ENCODE measurements at regions not wholly inside any gene's neighbourhood (a gene's known extent, or its start where the extent isn't known, plus 50 kb on each side); places are given as distances from the start of the nearest gene placed in this dataset.

- H3K27ac Mint-ChIP-seq = no peak overlapping the region
- H3K27me3 Mint-ChIP-seq (ENCODE audit: low read depth) = no peaks in the 10 kb centered on the region
- H3K9me3 Mint-ChIP-seq = no peaks in the 10 kb centered on the region
- H3K36me3 Mint-ChIP-seq (ENCODE audit: low read depth) = no peaks in the 10 kb centered on the region
- H3K4me3 Mint-ChIP-seq = no peak overlapping the region
- no peaks in the 10 kb centered on the region for H3K4me1 Mint-ChIP-seq (ENCODE audit: low read depth)
Observed at GRCh38 chr4:20480165-20480947, 219.9 kb upstream of the PACRGL start.

DNA sequence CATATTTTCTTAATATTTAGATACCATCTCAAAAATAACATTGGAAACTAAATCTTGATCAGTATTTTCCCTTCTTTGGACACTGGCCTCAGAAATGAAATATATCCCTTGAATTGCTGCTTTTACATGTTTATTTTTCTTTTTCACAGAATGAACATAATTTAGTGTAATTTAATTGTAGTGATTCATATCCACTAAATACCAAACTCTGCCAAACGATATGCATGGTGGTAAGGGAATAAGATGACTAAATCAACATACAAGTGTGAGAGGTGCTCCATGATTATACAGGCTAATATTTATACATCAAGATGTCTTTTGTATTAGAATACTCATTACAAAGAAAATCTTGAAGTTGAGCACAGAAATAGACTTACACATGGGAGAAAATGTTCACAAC, 216.8 kb upstream of the PACRGL start:
- Mint-ChIP-seq H3K4me1 (ENCODE audit: low read depth) (no peaks in the 10 kb centered on the region), H3K36me3 (ENCODE audit: low read depth) (no peaks in the 10 kb centered on the region), H3K4me3 (no peak overlapping the region), H3K27ac (no peak overlapping the region), H3K9me3 (no peaks in the 10 kb centered on the region), H3K27me3 (ENCODE audit: low read depth) (no peaks in the 10 kb centered on the region)

DNA sequence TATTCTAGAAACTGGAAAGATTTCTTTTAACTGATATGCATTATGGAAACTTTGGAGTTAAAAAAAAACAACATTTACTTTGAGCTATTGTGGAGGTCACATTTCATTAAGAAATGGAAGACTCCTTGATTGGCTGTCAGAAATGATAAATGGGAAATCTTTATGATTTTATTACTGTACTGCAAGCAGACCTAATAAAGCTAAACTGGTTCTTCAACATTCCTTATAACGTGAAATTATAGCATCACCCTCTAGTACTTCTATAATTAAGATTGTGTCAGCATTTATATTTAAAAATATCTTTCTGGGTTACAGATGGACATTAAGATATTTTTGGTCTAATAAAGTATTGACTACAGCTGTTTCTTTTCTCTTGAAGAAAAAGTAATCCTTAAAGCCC, 213.8 kb upstream of the PACRGL start:
- Mint-ChIP-seq H3K4me3 (no peak overlapping the region), H3K36me3 (ENCODE audit: low read depth) (no peaks in the 10 kb centered on the region), H3K27ac (no peak overlapping the region), H3K9me3 (no peaks in the 10 kb centered on the region), H3K27me3 (ENCODE audit: low read depth) (no peaks in the 10 kb centered on the region), H3K4me1 (ENCODE audit: low read depth) (no peaks in the 10 kb centered on the region)

DNA sequence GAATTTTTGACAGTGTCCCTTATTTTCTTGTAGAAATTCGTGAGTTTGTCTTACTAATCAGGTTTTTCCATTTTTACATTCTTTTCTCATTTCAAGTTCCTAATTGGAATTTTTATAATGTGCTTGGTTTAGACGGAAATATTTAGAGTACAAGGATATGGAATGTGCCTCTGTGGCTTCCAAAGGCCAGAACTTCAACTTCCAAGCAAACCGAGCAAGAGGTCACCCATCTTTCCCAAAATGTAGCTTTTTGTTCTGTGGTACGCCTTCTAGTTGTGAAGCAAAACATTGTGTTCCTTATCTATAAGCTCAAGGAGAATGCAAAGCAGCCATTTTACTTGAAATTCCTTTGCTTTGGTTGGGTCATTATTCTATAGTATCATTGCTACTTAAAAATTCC, 212.8 kb upstream of the PACRGL start:
- H3K36me3 Mint-ChIP-seq (ENCODE audit: low read depth) = no peaks in the 10 kb centered on the region
- H3K9me3 Mint-ChIP-seq = no peaks in the 10 kb centered on the region
- no peaks in the 10 kb centered on the region for H3K27me3 Mint-ChIP-seq (ENCODE audit: low read depth)
- no peak overlapping the region for H3K27ac Mint-ChIP-seq
- H3K4me3 Mint-ChIP-seq = no peak overlapping the region
- no peaks in the 10 kb centered on the region for H3K4me1 Mint-ChIP-seq (ENCODE audit: low read depth)

- no peaks in the 10 kb centered on the region for H3K36me3 Mint-ChIP-seq (ENCODE audit: low read depth)
- H3K4me3 Mint-ChIP-seq = no peak overlapping the region
- H3K27me3 Mint-ChIP-seq (ENCODE audit: low read depth) = no peaks in the 10 kb centered on the region
- H3K9me3 Mint-ChIP-seq = no peaks in the 10 kb centered on the region
- no peaks in the 10 kb centered on the region for H3K4me1 Mint-ChIP-seq (ENCODE audit: low read depth)
- no peak overlapping the region for H3K27ac Mint-ChIP-seq
Observed at GRCh38 chr4:20487852-20488251, 212.4 kb upstream of the PACRGL start.

- Mint-ChIP-seq H3K27me3 (ENCODE audit: low read depth) (no peaks in the 10 kb centered on the region), H3K4me3 (no peak overlapping the region), H3K36me3 (ENCODE audit: low read depth) (no peaks in the 10 kb centered on the region), H3K4me1 (ENCODE audit: low read depth) (no peaks in the 10 kb centered on the region), H3K27ac (no peak overlapping the region), H3K9me3 (no peaks in the 10 kb centered on the region)
Observed at GRCh38 chr4:20490734-20491133, 209.5 kb upstream of the PACRGL start.

- H3K36me3 Mint-ChIP-seq (ENCODE audit: low read depth) = no peaks in the 10 kb centered on the region
- H3K4me1 Mint-ChIP-seq (ENCODE audit: low read depth) = no peaks in the 10 kb centered on the region
- H3K27me3 Mint-ChIP-seq (ENCODE audit: low read depth) = no peaks in the 10 kb centered on the region
- no peak overlapping the region for H3K4me3 Mint-ChIP-seq
- no peaks in the 10 kb centered on the region for H3K9me3 Mint-ChIP-seq
- no peak overlapping the region for H3K27ac Mint-ChIP-seq
Observed at GRCh38 chr4:20493761-20494353, 206.4 kb upstream of the PACRGL start.

- no peak overlapping the region for H3K4me3 Mint-ChIP-seq
- no peaks in the 10 kb centered on the region for H3K9me3 Mint-ChIP-seq
- no peaks in the 10 kb centered on the region for H3K4me1 Mint-ChIP-seq (ENCODE audit: low read depth)
Observed at GRCh38 chr4:20496068-20496467, 204.2 kb upstream of the PACRGL start.

DNA sequence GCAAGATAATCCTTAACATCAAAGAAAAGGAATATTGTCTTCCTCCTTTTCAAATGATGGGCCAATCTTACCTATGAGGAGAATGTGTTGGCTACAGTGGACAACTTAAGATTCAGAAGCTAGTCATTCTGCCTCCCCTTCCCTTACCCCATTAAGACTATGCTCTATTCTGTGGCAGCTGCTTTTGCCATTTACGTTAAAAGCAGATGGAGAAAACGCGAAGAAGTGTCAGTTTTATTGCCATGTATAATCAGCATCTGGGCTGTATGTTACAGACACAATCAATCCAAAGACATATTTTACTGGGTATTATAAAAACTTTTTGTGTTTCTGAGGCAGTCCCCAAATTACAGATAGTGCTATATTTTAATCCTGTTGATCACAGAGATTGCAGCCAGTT, 196.1 kb upstream of the PACRGL start:
- H3K36me3 Mint-ChIP-seq (ENCODE audit: low read depth) = no peaks in the 10 kb centered on the region
- H3K9me3 Mint-ChIP-seq = no peaks in the 10 kb centered on the region
- no peaks in the 10 kb centered on the region for H3K27me3 Mint-ChIP-seq (ENCODE audit: low read depth)
- H3K4me3 Mint-ChIP-seq = no peak overlapping the region
- H3K27ac Mint-ChIP-seq = no peak overlapping the region
- H3K4me1 Mint-ChIP-seq (ENCODE audit: low read depth) = no peaks in the 10 kb centered on the region

More at GRCh38 chr4:20496068-20496467, 204.2 kb upstream of the PACRGL start:
- no peaks in the 10 kb centered on the region for H3K27me3 Mint-ChIP-seq (ENCODE audit: low read depth)
- no peak overlapping the region for H3K27ac Mint-ChIP-seq
- no peaks in the 10 kb centered on the region for H3K36me3 Mint-ChIP-seq (ENCODE audit: low read depth)

GRCh38 chr4:20505927-20506326, 194.3 kb upstream of the PACRGL start:
- no peaks in the 10 kb centered on the region for H3K4me1 Mint-ChIP-seq (ENCODE audit: low read depth)
- H3K27ac Mint-ChIP-seq = no peak overlapping the region
- no peaks in the 10 kb centered on the region for H3K27me3 Mint-ChIP-seq (ENCODE audit: low read depth)
- H3K4me3 Mint-ChIP-seq = no peak overlapping the region
- H3K36me3 Mint-ChIP-seq (ENCODE audit: low read depth) = no peaks in the 10 kb centered on the region
- H3K9me3 Mint-ChIP-seq = no peaks in the 10 kb centered on the region

DNA sequence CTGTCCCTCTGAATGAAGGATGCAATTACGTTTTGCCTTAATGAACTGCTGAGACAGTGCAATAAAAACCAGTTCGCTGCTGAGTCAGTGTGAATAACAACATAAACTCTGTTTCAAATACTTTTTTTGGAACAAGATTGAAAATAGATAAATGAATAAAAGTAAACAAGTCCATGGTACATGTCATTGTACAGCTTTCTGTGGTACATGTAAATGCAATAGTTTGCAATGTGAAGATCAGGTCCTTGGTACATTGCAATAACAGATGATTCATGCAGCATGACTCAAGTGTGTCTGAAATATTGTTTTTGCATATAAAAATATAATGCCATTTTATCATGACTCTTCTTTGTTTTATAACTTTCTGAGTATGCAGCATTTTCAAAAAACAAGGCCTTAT, 193.4 kb upstream of the PACRGL start:
- H3K27me3 Mint-ChIP-seq (ENCODE audit: low read depth) = no peaks in the 10 kb centered on the region
- H3K36me3 Mint-ChIP-seq (ENCODE audit: low read depth) = no peaks in the 10 kb centered on the region
- H3K4me3 Mint-ChIP-seq = no peak overlapping the region
- no peak overlapping the region for H3K27ac Mint-ChIP-seq
- H3K4me1 Mint-ChIP-seq (ENCODE audit: low read depth) = no peaks in the 10 kb centered on the region
- no peaks in the 10 kb centered on the region for H3K9me3 Mint-ChIP-seq

GRCh38 chr4:20509315-20509714, 190.9 kb upstream of the PACRGL start:
- H3K27ac Mint-ChIP-seq = no peak overlapping the region
- no peaks in the 10 kb centered on the region for H3K9me3 Mint-ChIP-seq
- no peaks in the 10 kb centered on the region for H3K27me3 Mint-ChIP-seq (ENCODE audit: low read depth)
- H3K4me3 Mint-ChIP-seq = no peak overlapping the region
- no peaks in the 10 kb centered on the region for H3K4me1 Mint-ChIP-seq (ENCODE audit: low read depth)
- no peaks in the 10 kb centered on the region for H3K36me3 Mint-ChIP-seq (ENCODE audit: low read depth)

GRCh38 chr4:20512033-20512792, 188.0 kb upstream of the PACRGL start:
- H3K27ac Mint-ChIP-seq = no peak overlapping the region

GRCh38 chr4:20512985-20513384, 187.3 kb upstream of the PACRGL start:
- H3K4me1 Mint-ChIP-seq (ENCODE audit: low read depth) = no peaks in the 10 kb centered on the region
- H3K36me3 Mint-ChIP-seq (ENCODE audit: low read depth) = no peaks in the 10 kb centered on the region
- no peak overlapping the region for H3K4me3 Mint-ChIP-seq
- no peaks in the 10 kb centered on the region for H3K9me3 Mint-ChIP-seq
- H3K27me3 Mint-ChIP-seq (ENCODE audit: low read depth) = no peaks in the 10 kb centered on the region
- H3K27ac Mint-ChIP-seq = no peak overlapping the region

More at GRCh38 chr4:20512033-20512792, 188.0 kb upstream of the PACRGL start:
- Mint-ChIP-seq H3K4me3 (no peak overlapping the region), H3K36me3 (ENCODE audit: low read depth) (no peaks in the 10 kb centered on the region), H3K27me3 (ENCODE audit: low read depth) (no peaks in the 10 kb centered on the region), H3K9me3 (no peaks in the 10 kb centered on the region), H3K4me1 (ENCODE audit: low read depth) (no peaks in the 10 kb centered on the region)

GRCh38 chr4:20520901-20521300, 179.4 kb upstream of the PACRGL start:
- Mint-ChIP-seq H3K9me3 (no peaks in the 10 kb centered on the region), H3K36me3 (ENCODE audit: low read depth) (no peaks in the 10 kb centered on the region), H3K27me3 (ENCODE audit: low read depth) (no peaks in the 10 kb centered on the region), H3K4me1 (ENCODE audit: low read depth) (no peaks in the 10 kb centered on the region), H3K27ac (no peak overlapping the region), H3K4me3 (no peak overlapping the region)
